ENCODE measurements at regions not wholly inside any gene's neighbourhood (a gene's known extent, or its start where the extent isn't known, plus 50 kb on each side); places are given as distances from the start of the nearest gene placed in this dataset.

DNA sequence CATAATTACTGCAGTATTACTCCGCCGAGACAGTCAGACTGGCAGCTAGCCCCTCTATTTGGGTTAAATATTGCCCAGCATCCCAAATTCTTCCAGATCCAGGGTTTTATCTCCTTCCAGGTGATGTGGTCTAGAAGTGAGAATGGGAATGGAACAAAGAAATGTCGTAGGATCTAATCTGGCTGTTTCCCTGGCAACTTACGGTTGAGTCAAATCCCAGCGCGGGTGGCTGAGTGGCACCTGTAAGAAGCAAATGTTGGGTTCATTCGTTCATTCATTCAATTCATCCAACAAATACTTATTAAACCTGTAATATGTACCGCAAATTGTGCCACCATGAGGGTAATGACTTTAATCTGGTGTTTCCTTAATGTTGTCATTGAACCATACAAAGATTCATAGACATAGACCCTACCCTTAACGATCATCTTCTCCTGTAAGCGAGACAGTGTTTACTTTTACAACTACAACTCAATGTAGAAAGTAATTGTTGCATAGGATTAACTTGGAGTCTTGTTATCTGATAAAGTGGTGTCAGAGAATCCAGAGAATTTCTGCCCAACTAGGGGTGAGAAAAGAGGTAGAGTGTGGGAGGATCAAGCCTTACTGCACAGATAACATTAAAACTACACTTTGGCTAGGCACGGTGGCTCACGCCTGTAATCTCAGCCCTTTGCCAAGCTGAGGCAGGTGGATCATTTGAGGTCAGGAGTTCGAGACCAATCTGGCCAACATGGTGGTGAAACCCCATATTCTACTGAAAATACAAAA, 91.3 kb upstream of the ADGRF1 start:
- no peak for TF ChIP-seq OSR1 (CRISPR knock-in tag; IDR thresholded peaks at IDR 0.05)
- no peak for TF ChIP-seq PPARA (CRISPR knock-in tag; IDR thresholded peaks at IDR 0.05; ENCODE audit: borderline replicate concordance)
- no peak for TF ChIP-seq TOX (CRISPR knock-in tag; IDR thresholded peaks at IDR 0.05; ENCODE audit: borderline replicate concordance)
- no peak for TF ChIP-seq ZFP30 (CRISPR knock-in tag; IDR thresholded peaks at IDR 0.05)
- ATAC-seq, result no peak

DNA sequence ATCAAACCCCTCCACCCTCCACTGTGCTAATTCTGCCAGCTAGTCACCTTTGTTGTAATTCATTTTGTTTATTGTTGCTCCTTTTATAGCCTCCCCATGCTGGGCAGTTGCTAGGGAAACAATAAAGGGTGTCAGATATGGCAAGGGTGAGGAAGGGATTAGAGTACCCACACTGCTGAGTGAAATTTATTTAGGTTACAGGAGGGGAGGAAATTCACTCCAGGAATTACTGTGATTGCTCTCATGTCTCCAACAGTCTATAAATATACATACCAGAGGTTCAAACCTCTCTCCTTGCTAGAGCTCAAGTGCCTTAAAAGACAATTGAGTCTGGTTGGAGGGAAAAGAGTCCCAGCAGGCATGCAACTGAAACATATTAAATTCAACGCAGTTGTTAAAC, 90.6 kb upstream of the ADGRF1 start:
- no peak for TF ChIP-seq PPARA (CRISPR knock-in tag; IDR thresholded peaks at IDR 0.05; ENCODE audit: borderline replicate concordance)
- TF ChIP-seq, protein P1, sequence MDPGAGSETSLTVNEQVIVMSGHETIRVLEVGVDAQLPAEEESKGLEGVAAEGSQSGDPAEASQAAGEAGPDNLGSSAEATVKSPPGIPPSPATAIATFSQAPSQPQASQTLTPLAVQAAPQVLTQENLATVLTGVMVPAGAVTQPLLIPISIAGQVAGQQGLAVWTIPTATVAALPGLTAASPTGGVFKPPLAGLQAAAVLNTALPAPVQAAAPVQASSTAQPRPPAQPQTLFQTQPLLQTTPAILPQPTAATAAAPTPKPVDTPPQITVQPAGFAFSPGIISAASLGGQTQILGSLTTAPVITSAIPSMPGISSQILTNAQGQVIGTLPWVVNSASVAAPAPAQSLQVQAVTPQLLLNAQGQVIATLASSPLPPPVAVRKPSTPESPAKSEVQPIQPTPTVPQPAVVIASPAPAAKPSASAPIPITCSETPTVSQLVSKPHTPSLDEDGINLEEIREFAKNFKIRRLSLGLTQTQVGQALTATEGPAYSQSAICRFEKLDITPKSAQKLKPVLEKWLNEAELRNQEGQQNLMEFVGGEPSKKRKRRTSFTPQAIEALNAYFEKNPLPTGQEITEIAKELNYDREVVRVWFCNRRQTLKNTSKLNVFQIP (CRISPR knock-in tag; IDR thresholded peaks at IDR 0.05; ENCODE audit: borderline replicate concordance, low read depth), result no peak
- no peak for TF ChIP-seq ZNF565 (CRISPR knock-in tag; conservative IDR thresholded peaks at IDR 0.05; ENCODE audit: low read depth)
- no peak for TF ChIP-seq BACH2 (CRISPR knock-in tag; IDR thresholded peaks at IDR 0.05; ENCODE audit: borderline replicate concordance)
- no peak for TF ChIP-seq ISL1 (CRISPR knock-in tag; IDR thresholded peaks at IDR 0.05)
- TF ChIP-seq, protein P2, sequence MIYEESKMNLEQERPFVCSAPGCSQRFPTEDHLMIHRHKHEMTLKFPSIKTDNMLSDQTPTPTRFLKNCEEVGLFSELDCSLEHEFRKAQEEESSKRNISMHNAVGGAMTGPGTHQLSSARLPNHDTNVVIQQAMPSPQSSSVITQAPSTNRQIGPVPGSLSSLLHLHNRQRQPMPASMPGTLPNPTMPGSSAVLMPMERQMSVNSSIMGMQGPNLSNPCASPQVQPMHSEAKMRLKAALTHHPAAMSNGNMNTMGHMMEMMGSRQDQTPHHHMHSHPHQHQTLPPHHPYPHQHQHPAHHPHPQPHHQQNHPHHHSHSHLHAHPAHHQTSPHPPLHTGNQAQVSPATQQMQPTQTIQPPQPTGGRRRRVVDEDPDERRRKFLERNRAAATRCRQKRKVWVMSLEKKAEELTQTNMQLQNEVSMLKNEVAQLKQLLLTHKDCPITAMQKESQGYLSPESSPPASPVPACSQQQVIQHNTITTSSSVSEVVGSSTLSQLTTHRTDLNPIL (CRISPR knock-in tag; IDR thresholded peaks at IDR 0.05; ENCODE audit: low read depth), result no peak
- TF ChIP-seq ZC3H10 (CRISPR knock-in tag; IDR thresholded peaks at IDR 0.05), result no peak
- no peak for TF ChIP-seq CSDC2 (CRISPR knock-in tag; IDR thresholded peaks at IDR 0.05)
- TF ChIP-seq TOX (CRISPR knock-in tag; IDR thresholded peaks at IDR 0.05; ENCODE audit: borderline replicate concordance), result no peak
- TF ChIP-seq GLIS3 (CRISPR knock-in tag; IDR thresholded peaks at IDR 0.05), result no peak
- TF ChIP-seq, protein P3, sequence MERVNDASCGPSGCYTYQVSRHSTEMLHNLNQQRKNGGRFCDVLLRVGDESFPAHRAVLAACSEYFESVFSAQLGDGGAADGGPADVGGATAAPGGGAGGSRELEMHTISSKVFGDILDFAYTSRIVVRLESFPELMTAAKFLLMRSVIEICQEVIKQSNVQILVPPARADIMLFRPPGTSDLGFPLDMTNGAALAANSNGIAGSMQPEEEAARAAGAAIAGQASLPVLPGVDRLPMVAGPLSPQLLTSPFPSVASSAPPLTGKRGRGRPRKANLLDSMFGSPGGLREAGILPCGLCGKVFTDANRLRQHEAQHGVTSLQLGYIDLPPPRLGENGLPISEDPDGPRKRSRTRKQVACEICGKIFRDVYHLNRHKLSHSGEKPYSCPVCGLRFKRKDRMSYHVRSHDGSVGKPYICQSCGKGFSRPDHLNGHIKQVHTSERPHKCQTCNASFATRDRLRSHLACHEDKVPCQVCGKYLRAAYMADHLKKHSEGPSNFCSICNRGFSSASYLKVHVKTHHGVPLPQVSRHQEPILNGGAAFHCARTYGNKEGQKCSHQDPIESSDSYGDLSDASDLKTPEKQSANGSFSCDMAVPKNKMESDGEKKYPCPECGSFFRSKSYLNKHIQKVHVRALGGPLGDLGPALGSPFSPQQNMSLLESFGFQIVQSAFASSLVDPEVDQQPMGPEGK (CRISPR knock-in tag; IDR thresholded peaks at IDR 0.05; ENCODE audit: borderline replicate concordance), result no peak
- no peak for TF ChIP-seq ZNF8 (CRISPR knock-in tag; IDR thresholded peaks at IDR 0.05)
- TF ChIP-seq, protein P4, sequence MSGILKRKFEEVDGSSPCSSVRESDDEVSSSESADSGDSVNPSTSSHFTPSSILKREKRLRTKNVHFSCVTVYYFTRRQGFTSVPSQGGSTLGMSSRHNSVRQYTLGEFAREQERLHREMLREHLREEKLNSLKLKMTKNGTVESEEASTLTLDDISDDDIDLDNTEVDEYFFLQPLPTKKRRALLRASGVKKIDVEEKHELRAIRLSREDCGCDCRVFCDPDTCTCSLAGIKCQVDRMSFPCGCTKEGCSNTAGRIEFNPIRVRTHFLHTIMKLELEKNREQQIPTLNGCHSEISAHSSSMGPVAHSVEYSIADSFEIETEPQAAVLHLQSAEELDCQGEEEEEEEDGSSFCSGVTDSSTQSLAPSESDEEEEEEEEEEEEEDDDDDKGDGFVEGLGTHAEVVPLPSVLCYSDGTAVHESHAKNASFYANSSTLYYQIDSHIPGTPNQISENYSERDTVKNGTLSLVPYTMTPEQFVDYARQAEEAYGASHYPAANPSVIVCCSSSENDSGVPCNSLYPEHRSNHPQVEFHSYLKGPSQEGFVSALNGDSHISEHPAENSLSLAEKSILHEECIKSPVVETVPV (CRISPR knock-in tag; IDR thresholded peaks at IDR 0.05), result no peak
- TF ChIP-seq OSR1 (CRISPR knock-in tag; IDR thresholded peaks at IDR 0.05), result no peak
- no peak for TF ChIP-seq ZFP30 (CRISPR knock-in tag; IDR thresholded peaks at IDR 0.05)
- no peak for TF ChIP-seq ZNF70 (CRISPR knock-in tag; IDR thresholded peaks at IDR 0.05)
- TF ChIP-seq ZFP3 (CRISPR knock-in tag; IDR thresholded peaks at IDR 0.05), result no peak
- no peak for TF ChIP-seq TCF4 (CRISPR knock-in tag; IDR thresholded peaks at IDR 0.05; ENCODE audit: borderline replicate concordance)
- TF ChIP-seq RARB (CRISPR knock-in tag; IDR thresholded peaks at IDR 0.05), result no peak
- ATAC-seq, result no peak

DNA sequence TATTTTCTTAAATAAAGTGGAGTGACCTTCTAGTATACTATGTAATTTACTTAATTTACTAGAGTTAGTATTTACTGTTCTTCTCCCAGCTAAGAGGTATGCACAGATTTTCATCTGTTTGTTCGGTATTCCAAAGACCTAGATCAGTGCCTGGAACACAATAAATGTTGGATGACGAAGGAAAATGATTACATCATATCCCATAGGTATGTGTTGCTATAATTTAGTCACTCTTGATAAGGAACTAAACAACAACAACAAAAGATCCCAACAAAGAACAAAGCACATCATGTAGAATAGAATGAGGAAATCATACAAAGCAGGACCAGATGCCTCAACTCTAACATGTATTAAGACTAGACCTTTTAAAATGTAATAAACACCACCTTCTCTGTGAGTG, 89.6 kb upstream of the ADGRF1 start:
- no peak for ATAC-seq
- TF ChIP-seq ISL1 (CRISPR knock-in tag; IDR thresholded peaks at IDR 0.05), result no peak
- TF ChIP-seq TCF4 (CRISPR knock-in tag; IDR thresholded peaks at IDR 0.05; ENCODE audit: borderline replicate concordance), result no peak
- TF ChIP-seq ESRRG (CRISPR knock-in tag; IDR thresholded peaks at IDR 0.05), result no peak
- no peak for TF ChIP-seq CSDC2 (CRISPR knock-in tag; IDR thresholded peaks at IDR 0.05)
- no peak for TF ChIP-seq ZFP30 (CRISPR knock-in tag; IDR thresholded peaks at IDR 0.05)
- no peak for TF ChIP-seq ZNF8 (CRISPR knock-in tag; IDR thresholded peaks at IDR 0.05)
- no peak for TF ChIP-seq OSR1 (CRISPR knock-in tag; IDR thresholded peaks at IDR 0.05)
- TF ChIP-seq PPARA (CRISPR knock-in tag; IDR thresholded peaks at IDR 0.05; ENCODE audit: borderline replicate concordance), result no peak
- TF ChIP-seq, protein P1 (CRISPR knock-in tag; IDR thresholded peaks at IDR 0.05; ENCODE audit: borderline replicate concordance, low read depth), result no peak
- TF ChIP-seq, protein P2 (CRISPR knock-in tag; IDR thresholded peaks at IDR 0.05; ENCODE audit: low read depth), result no peak
- TF ChIP-seq GLIS3 (CRISPR knock-in tag; IDR thresholded peaks at IDR 0.05), result no peak
- TF ChIP-seq ARNTL (CRISPR knock-in tag; IDR thresholded peaks at IDR 0.05; ENCODE audit: borderline replicate concordance, low read depth), result no peak
- no peak for TF ChIP-seq TOX (CRISPR knock-in tag; IDR thresholded peaks at IDR 0.05; ENCODE audit: borderline replicate concordance)
- TF ChIP-seq SNAI2 (CRISPR knock-in tag; IDR thresholded peaks at IDR 0.05), result no peak
- no peak for TF ChIP-seq RARB (CRISPR knock-in tag; IDR thresholded peaks at IDR 0.05)
- TF ChIP-seq, protein P4 (CRISPR knock-in tag; IDR thresholded peaks at IDR 0.05), result no peak
- TF ChIP-seq ZNF565 (CRISPR knock-in tag; conservative IDR thresholded peaks at IDR 0.05; ENCODE audit: low read depth), result no peak

Measured in SK-N-SH treated with all-trans-retinoic acid at 6 μM for 48 hours (cell line).